Fibroblast of lung (primary cell): ENCODE measurements at regions not wholly inside any gene's neighbourhood (a gene's known extent, or its start where the extent isn't known, plus 50 kb on each side); places are given as distances from the start of the nearest gene placed in this dataset.

Experiments used
- DNase-seq, 2 donors: peaks; one replicate each; pipeline versions ENCODE4 v3.0.0 to v3.0.0-alpha.2; 2010; ENCODE audit warnings: low read depth in 2 of 2
- H2AFZ ChIP-seq: 2 replicates; pipeline ENCODE4 v1.5.1; 2012; ENCODE audit warnings: low read length, control low read depth, inconsistent platforms
- H3K27ac ChIP-seq: 2 replicates; pipeline ENCODE4 v1.5.1; 2011; ENCODE audit warnings: low read length, control low read depth; ENCODE audit not compliant: insufficient read depth
- H3K27me3 ChIP-seq: 2 replicates; pipeline ENCODE4 v1.5.1; 2011; ENCODE audit warnings: mild to moderate bottlenecking, low read length; ENCODE audit not compliant: control insufficient read depth, insufficient read depth
- H3K36me3 ChIP-seq: 2 replicates; pipeline ENCODE4 v1.5.1; 2011; ENCODE audit warnings: low read length; ENCODE audit not compliant: control insufficient read depth, insufficient read depth
- H3K4me1 ChIP-seq: 2 replicates; pipeline ENCODE4 v1.5.1; 2011; ENCODE audit warnings: low read length; ENCODE audit not compliant: control insufficient read depth, insufficient read depth; ENCODE audit errors: extremely low read depth
- H3K4me2 ChIP-seq: 2 replicates; pipeline ENCODE4 v1.5.1; 2011; ENCODE audit warnings: low read length, control low read depth; ENCODE audit not compliant: insufficient read depth; ENCODE audit errors: extremely low read depth
- H3K4me3 ChIP-seq, 4 experiments: fragments of 200-600 bp in 1 of 4; sonication (generic) in 1 of 4; replicated peaks in 1 of 4; 2 replicates each; pipeline ENCODE4 v1.5.1; 2011 to 2016; ENCODE audit warnings: low read length in 4 of 4, low read depth in 3 of 4, mild to moderate bottlenecking in 3 of 4, control low read depth in 2 of 4, inconsistent platforms in 1 of 4, mixed read lengths in 1 of 4; ENCODE audit not compliant: insufficient read depth in 1 of 4; ENCODE audit errors: control extremely low read depth in 1 of 4
- H3K79me2 ChIP-seq: 2 replicates; pipeline ENCODE4 v1.5.1; 2012; ENCODE audit warnings: mild to moderate bottlenecking, low read length, inconsistent platforms; ENCODE audit not compliant: control insufficient read depth, insufficient read depth
- H3K9ac ChIP-seq: 2 replicates; pipeline ENCODE4 v1.5.1; 2011; ENCODE audit warnings: mild to moderate bottlenecking, low read length, control low read depth; ENCODE audit not compliant: insufficient read depth
- H3K9me3 ChIP-seq: 2 replicates; pipeline ENCODE4 v1.5.1; 2012; ENCODE audit warnings: low read depth, low read length; ENCODE audit not compliant: control insufficient read depth, insufficient read depth
- H4K20me1 ChIP-seq: 2 replicates; pipeline ENCODE4 v1.5.1; 2011; ENCODE audit warnings: low read length; ENCODE audit not compliant: control insufficient read depth, insufficient read depth; ENCODE audit errors: extremely low read depth
- CTCF ChIP-seq, 2 donors: IDR thresholded peaks in 1 of 2; conservative IDR thresholded peaks in 1 of 2; 1 replicate in 1 of 2; 2 replicates in 1 of 2; pipeline ENCODE4 v1.5.1; 2011 to 2012; ENCODE audit warnings: low read length in 2 of 2, control low read depth in 1 of 2, inconsistent platforms in 1 of 2, low read depth in 1 of 2, mild to moderate bottlenecking in 1 of 2
- EZH2 ChIP-seq: IDR thresholded peaks from 2 replicates; pipeline ENCODE4 v1.5.1; 2012; ENCODE audit warnings: low read length, control low read depth, mild to moderate bottlenecking; ENCODE audit errors: missing control alignments

GRCh38 chr3:34284959-34285826, 486.8 kb downstream of the PDCD6IP start:
- Histone ChIP-seq H3K79me2 (no peaks in the 10 kb centered on the region), H3K4me1 (no peaks in the 10 kb centered on the region), H4K20me1 (no peaks in the 10 kb centered on the region), H3K4me3 (no peak overlapping the region), H3K9ac (no peak overlapping the region), H3K9me3 (no peaks in the 10 kb centered on the region), H3K27me3 (no peaks in the 10 kb centered on the region), H3K27ac (no peak overlapping the region), H3K4me2 (no peak overlapping the region), H2AFZ (no peak overlapping the region), H3K36me3 (no peaks in the 10 kb centered on the region)
- no peak for DNase-seq
- TF ChIP-seq EZH2 = no peak
- TF ChIP-seq CTCF (conservative IDR thresholded peaks at IDR 0.05 in 1 of 2, IDR thresholded peaks at IDR 0.05 in 1 of 2; ENCODE audit: low read depth in 1 of 2, low read length in 2 of 2) = no peak

- no peak for TF ChIP-seq CTCF (conservative IDR thresholded peaks at IDR 0.05 in 1 of 2, IDR thresholded peaks at IDR 0.05 in 1 of 2; ENCODE audit: low read depth in 1 of 2, low read length in 2 of 2)
- no peaks in the 10 kb centered on the region for H3K4me1 ChIP-seq
- no peaks in the 10 kb centered on the region for H3K27me3 ChIP-seq
- H4K20me1 ChIP-seq = no peaks in the 10 kb centered on the region
- H3K79me2 ChIP-seq = no peaks in the 10 kb centered on the region
- H3K4me3 ChIP-seq = no peak overlapping the region
- H3K36me3 ChIP-seq = no peaks in the 10 kb centered on the region
- no peak overlapping the region for H3K27ac ChIP-seq
- no peak overlapping the region for H3K9ac ChIP-seq
- no peak for DNase-seq
- H2AFZ ChIP-seq = no peak overlapping the region
- H3K9me3 ChIP-seq = no peaks in the 10 kb centered on the region
- no peak overlapping the region for H3K4me2 ChIP-seq
Observed at GRCh38 chr3:34285827-34286188, 487.4 kb downstream of the PDCD6IP start.

- H3K79me2 ChIP-seq = no peaks in the 10 kb centered on the region
- H3K4me2 ChIP-seq = no peak overlapping the region
- H2AFZ ChIP-seq = no peak overlapping the region
- H3K36me3 ChIP-seq = no peaks in the 10 kb centered on the region
- H4K20me1 ChIP-seq = no peaks in the 10 kb centered on the region
- no peak overlapping the region for H3K27ac ChIP-seq
- TF ChIP-seq EZH2 (no peak), CTCF (conservative IDR thresholded peaks at IDR 0.05 in 1 of 2, IDR thresholded peaks at IDR 0.05 in 1 of 2; ENCODE audit: low read depth in 1 of 2, low read length in 2 of 2) (no peak)
- no peaks in the 10 kb centered on the region for H3K9me3 ChIP-seq
- no peaks in the 10 kb centered on the region for H3K4me1 ChIP-seq
- no peak overlapping the region for H3K4me3 ChIP-seq
- no peak overlapping the region for H3K9ac ChIP-seq
- no peak for DNase-seq
- H3K27me3 ChIP-seq = no peaks in the 10 kb centered on the region
Observed at GRCh38 chr3:34292605-34293300, 494.3 kb downstream of the PDCD6IP start.
